ENCODE measurements at regions not wholly inside any gene's neighbourhood (a gene's known extent, or its start where the extent isn't known, plus 50 kb on each side); places are given as distances from the start of the nearest gene placed in this dataset.

DNA sequence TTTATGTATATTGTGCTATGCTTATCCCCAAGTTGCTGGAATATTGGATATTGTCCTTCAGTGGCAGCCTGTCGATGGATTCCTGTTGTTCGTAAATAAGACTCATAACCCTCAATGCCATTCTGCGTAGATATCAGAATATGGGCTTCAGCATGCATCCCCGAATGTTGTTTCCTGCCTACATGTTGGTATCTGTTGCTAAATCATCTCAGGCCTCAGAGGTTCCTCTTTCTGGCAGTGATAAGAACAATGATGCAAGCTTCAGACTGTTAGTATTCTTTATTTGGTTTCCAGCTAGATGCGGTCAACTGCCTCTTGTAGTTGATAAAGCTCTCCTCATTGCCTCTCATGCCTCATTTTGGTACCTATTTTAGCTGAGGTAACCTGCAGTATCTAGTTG, 2082.6 kb downstream of the MRPL39 start:
- Histone ChIP-seq H3K4me3 (no peak overlapping the region), H3K4me1 (ENCODE audit: insufficient read depth) (no peaks in the 10 kb centered on the region), H3K27ac (no peak overlapping the region), H3K27me3 (no peaks in the 10 kb centered on the region), H3K9me3 (no peaks in the 10 kb centered on the region), H3K36me3 (no peaks in the 10 kb centered on the region)
- WGBS, 3 donors: 89 to 91% (median 90%) methylated on average over 5 of the region's 5 CpGs
- DNase-seq: no peak
- TF ChIP-seq, protein P1, sequence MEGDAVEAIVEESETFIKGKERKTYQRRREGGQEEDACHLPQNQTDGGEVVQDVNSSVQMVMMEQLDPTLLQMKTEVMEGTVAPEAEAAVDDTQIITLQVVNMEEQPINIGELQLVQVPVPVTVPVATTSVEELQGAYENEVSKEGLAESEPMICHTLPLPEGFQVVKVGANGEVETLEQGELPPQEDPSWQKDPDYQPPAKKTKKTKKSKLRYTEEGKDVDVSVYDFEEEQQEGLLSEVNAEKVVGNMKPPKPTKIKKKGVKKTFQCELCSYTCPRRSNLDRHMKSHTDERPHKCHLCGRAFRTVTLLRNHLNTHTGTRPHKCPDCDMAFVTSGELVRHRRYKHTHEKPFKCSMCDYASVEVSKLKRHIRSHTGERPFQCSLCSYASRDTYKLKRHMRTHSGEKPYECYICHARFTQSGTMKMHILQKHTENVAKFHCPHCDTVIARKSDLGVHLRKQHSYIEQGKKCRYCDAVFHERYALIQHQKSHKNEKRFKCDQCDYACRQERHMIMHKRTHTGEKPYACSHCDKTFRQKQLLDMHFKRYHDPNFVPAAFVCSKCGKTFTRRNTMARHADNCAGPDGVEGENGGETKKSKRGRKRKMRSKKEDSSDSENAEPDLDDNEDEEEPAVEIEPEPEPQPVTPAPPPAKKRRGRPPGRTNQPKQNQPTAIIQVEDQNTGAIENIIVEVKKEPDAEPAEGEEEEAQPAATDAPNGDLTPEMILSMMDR (IDR thresholded peaks at IDR 0.05): no peak
- TF ChIP-seq POLR2A (IDR thresholded peaks at IDR 0.05): no peak
- TF ChIP-seq EP300 (IDR thresholded peaks at IDR 0.05): no peak
- intact Hi-C loops (cut with DNase I): no loop called here

DNA sequence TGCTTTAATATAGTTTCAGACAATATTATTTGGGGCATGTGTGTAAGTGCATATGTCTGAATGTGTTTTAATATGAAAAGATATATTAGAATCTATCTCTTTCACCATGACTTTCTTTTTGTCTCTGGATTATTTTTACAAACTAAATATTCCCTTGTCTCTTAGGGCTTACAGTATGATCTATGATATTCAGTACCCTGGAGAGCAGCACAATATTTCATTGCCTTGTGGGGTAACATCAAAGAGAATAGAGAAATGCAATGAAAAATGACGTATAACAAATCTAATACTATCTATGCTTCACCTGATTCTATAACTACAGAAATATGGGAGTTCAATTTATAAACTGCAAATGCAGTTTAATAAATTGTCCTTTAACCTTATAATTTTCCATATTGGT, 2084.5 kb downstream of the MRPL39 start:
- H3K27ac ChIP-seq: no peak overlapping the region
- TF ChIP-seq EP300 (IDR thresholded peaks at IDR 0.05): no peak
- TF ChIP-seq POLR2A (IDR thresholded peaks at IDR 0.05): no peak
- TF ChIP-seq, protein P1 (IDR thresholded peaks at IDR 0.05): no peak
- no peaks in the 10 kb centered on the region for H3K36me3 ChIP-seq
- DNase-seq: no peak
- no peaks in the 10 kb centered on the region for H3K27me3 ChIP-seq
- WGBS, 3 donors: 19 to 52% (median 28%) methylated on average over 1 of the region's 1 CpG
- intact Hi-C loops (cut with DNase I): no loop called here
- no peaks in the 10 kb centered on the region for H3K4me1 ChIP-seq (ENCODE audit: insufficient read depth)
- H3K9me3 ChIP-seq: no peaks in the 10 kb centered on the region
- H3K4me3 ChIP-seq: no peak overlapping the region

DNA sequence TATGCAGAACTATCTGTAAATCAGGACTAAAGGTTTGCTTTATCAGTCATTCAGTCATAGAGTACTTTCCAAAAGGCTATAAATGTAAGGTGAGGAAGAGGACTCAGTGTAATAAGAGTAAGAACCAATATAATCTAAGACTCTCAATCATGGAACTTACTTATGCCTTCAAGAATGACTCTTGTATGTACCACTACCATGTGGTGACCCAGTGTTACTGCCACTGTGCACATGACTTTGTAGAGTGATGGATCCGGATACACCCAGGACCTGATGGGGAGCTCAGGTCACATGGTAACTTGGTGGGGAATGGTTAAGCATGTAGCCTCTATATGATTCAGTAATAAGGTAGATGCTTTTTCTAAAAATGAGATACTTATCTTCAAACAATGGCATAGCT, 2099.8 kb downstream of the MRPL39 start:
- Histone ChIP-seq H3K36me3 (no peaks in the 10 kb centered on the region), H3K27ac (no peak overlapping the region), H3K9me3 (no peaks in the 10 kb centered on the region), H3K4me1 (ENCODE audit: insufficient read depth) (no peaks in the 10 kb centered on the region), H3K4me3 (no peak overlapping the region), H3K27me3 (no peaks in the 10 kb centered on the region)
- WGBS, 3 donors: 93 to 96% (median 95%) methylated on average over 1 of the region's 1 CpG
- DNase-seq: no peak
- intact Hi-C loops (cut with DNase I): no loop called here
- TF ChIP-seq POLR2A (IDR thresholded peaks at IDR 0.05): no peak
- no peak for TF ChIP-seq EP300 (IDR thresholded peaks at IDR 0.05)
- TF ChIP-seq, protein P1 (IDR thresholded peaks at IDR 0.05): no peak

DNA sequence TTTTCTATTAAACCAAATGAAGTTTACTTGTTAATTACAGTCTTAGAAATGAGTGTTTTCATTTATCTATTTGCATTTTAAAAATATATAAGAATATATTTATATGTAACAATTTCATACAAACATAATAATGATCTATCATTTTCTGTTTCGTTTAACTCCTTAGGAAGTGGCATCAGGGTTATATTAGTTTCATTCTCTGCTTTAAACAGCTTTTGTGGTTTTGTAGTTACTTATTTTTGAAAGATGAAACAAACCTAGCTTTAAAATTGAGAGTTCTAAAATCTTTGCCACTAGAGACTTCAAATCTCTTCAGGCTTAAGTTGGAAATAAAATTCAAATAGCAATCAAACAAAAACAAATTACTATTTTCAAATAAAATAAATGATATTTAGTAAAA, 2110.6 kb downstream of the MRPL39 start:
- Histone ChIP-seq H3K27ac (no peak overlapping the region), H3K36me3 (no peaks in the 10 kb centered on the region), H3K4me3 (no peak overlapping the region), H3K27me3 (no peaks in the 10 kb centered on the region), H3K9me3 (no peaks in the 10 kb centered on the region), H3K4me1 (ENCODE audit: insufficient read depth) (no peaks in the 10 kb centered on the region)
- TF ChIP-seq, protein P1 (IDR thresholded peaks at IDR 0.05): no peak
- TF ChIP-seq EP300 (IDR thresholded peaks at IDR 0.05): no peak
- TF ChIP-seq POLR2A (IDR thresholded peaks at IDR 0.05): no peak
- intact Hi-C loops (cut with DNase I): no loop called here
- 31 to 71% (median 37%) methylated on average over 1 of the region's 1 CpG for WGBS, 3 donors
- no peak for DNase-seq

DNA sequence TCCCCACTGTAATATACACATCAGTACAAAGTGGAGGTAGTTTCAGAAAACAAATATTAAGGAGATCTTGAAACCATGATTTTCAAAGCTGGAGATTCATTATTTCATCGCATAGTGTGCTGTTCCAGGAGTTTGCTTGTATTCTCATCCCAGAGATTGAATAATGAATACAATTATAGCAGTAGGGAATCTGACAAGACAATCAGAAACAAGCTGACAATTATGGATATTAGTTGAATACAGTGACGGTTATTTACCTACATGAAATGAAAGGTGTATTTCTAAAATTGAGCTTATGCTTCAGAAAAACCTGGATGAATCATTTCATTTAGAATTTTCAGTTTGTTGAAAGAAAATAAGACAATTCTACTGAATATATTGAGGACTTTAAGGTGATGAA, 2119.0 kb downstream of the MRPL39 start:
- H3K4me1 ChIP-seq (ENCODE audit: insufficient read depth): no peaks in the 10 kb centered on the region
- H3K36me3 ChIP-seq: no peaks in the 10 kb centered on the region
- intact Hi-C loops (cut with DNase I): no loop called here
- no peak for DNase-seq
- no peak overlapping the region for H3K4me3 ChIP-seq
- H3K27ac ChIP-seq: no peak overlapping the region
- 84 to 86% (median 84%) methylated on average over 2 of the region's 2 CpGs for WGBS, 3 donors
- TF ChIP-seq EP300 (IDR thresholded peaks at IDR 0.05) (no peak), POLR2A (IDR thresholded peaks at IDR 0.05) (no peak)
- TF ChIP-seq, protein P1 (IDR thresholded peaks at IDR 0.05): no peak
- H3K9me3 ChIP-seq: no peaks in the 10 kb centered on the region
- H3K27me3 ChIP-seq: no peaks in the 10 kb centered on the region
